IMR-90 (cell line): ENCODE measurements at regions not wholly inside any gene's neighbourhood (a gene's known extent, or its start where the extent isn't known, plus 50 kb on each side); places are given as distances from the start of the nearest gene placed in this dataset.

Experiments used
- ATAC-seq: fragments of 200-7000 bp; cut with Tn5 transposase; 2 replicates; pipeline ENCODE4 v1.9.1; 2020; ENCODE audit warnings: low read depth, mild to moderate bottlenecking, moderate library complexity
- BruUV-seq: library from RNA; stranded (reverse); fragments of 400-500 nt; replicated peaks from 2 replicates; lab custom pipeline; 2021; lab: Mats Ljungman, UMichigan
- CTCF ChIA-PET: fragments of 300-600 bp; formaldehyde crosslinking; extraction: SDS; loops from one replicate; lab custom pipeline; 2021; ENCODE audit warnings: antibody characterized with exemption; lab: Yijun Ruan, JAX
- POLR2A ChIA-PET: fragments of 300-600 bp; sonication (Branson Sonifier 250); formaldehyde crosslinking; loops from one replicate; lab custom pipeline; 2022; ENCODE audit warnings: antibody characterized with exemption; ENCODE audit not compliant: unreplicated experiment; lab: Charles Lee
- DNase-seq: peaks from one replicate; pipeline ENCODE4 v3.0.0; 2013
- H2AFZ ChIP-seq: replicated peaks from 2 replicates; pipeline ENCODE3; 2013; ENCODE audit warnings: low read length, mild to moderate bottlenecking; ENCODE audit not compliant: poor library complexity
- H2AK5ac ChIP-seq: 2 replicates; pipeline ENCODE4 v1.6.1; 2013; ENCODE audit warnings: low read depth, low read length, inconsistent platforms
- H2AK9ac ChIP-seq: replicated peaks from 2 replicates; pipeline ENCODE3; 2013; ENCODE audit warnings: mild to moderate bottlenecking, low read depth, low read length, moderate library complexity; ENCODE audit not compliant: poor library complexity
- H2BK120ac ChIP-seq: 2 replicates; pipeline ENCODE4 v1.6.1; 2013; ENCODE audit warnings: low read depth, low read length, inconsistent platforms
- H2BK15ac ChIP-seq: 3 replicates; pipeline ENCODE4 v1.6.1; 2013; ENCODE audit warnings: low read depth, low read length, inconsistent platforms
- H2BK20ac ChIP-seq: 2 replicates; pipeline ENCODE4 v1.6.1; 2013; ENCODE audit warnings: low read depth, mild to moderate bottlenecking, inconsistent platforms, low read length, moderate library complexity
- H2BK5ac ChIP-seq: 2 replicates; pipeline ENCODE4 v1.6.1; 2013; ENCODE audit warnings: mild to moderate bottlenecking, low read depth, low read length, inconsistent platforms; ENCODE audit not compliant: poor library complexity, severe bottlenecking
- H3K14ac ChIP-seq: replicated peaks from 2 replicates; pipeline ENCODE4 v1.6.1; 2013; ENCODE audit warnings: low read depth, low read length, inconsistent platforms
- H3K18ac ChIP-seq: 2 replicates; pipeline ENCODE4 v1.6.1; 2013; ENCODE audit warnings: low read depth, low read length, control low read depth
- H3K23ac ChIP-seq: 2 replicates; pipeline ENCODE4 v1.6.1; 2013; ENCODE audit warnings: low read depth, low read length, inconsistent platforms
- H3K27ac ChIP-seq: 2 replicates; pipeline ENCODE4 v1.5.1; 2013; ENCODE audit warnings: mild to moderate bottlenecking, control low read depth, low read length; ENCODE audit not compliant: insufficient read depth
- H3K27me3 ChIP-seq: 2 replicates; pipeline ENCODE4 v1.6.1; 2013; ENCODE audit warnings: low read length; ENCODE audit not compliant: control insufficient read depth, insufficient read depth
- H3K36me3 ChIP-seq: 2 replicates; pipeline ENCODE4 v1.6.1; 2013; ENCODE audit warnings: low read length, mixed read lengths; ENCODE audit not compliant: control insufficient read depth, insufficient read depth
- H3K4ac ChIP-seq: 2 replicates; pipeline ENCODE4 v1.6.1; 2013; ENCODE audit warnings: low read depth, low read length, inconsistent platforms
- H3K4me1 ChIP-seq: 2 replicates; pipeline ENCODE4 v1.6.1; 2013; ENCODE audit warnings: low read length, mixed read lengths; ENCODE audit not compliant: control insufficient read depth, insufficient read depth
- H3K4me2 ChIP-seq: 2 replicates; pipeline ENCODE4 v1.6.1; 2013; ENCODE audit warnings: low read depth, mild to moderate bottlenecking, control low read depth, low read length, moderate library complexity
- H3K4me3 ChIP-seq: 2 replicates; pipeline ENCODE4 v1.5.1; 2013; ENCODE audit warnings: low read depth, mild to moderate bottlenecking, control low read depth, low read length, moderate library complexity; ENCODE audit not compliant: insufficient read depth
- H3K56ac ChIP-seq: 2 replicates; pipeline ENCODE4 v1.6.1; 2013; ENCODE audit warnings: low read length, inconsistent platforms; ENCODE audit not compliant: insufficient read depth; ENCODE audit errors: extremely low read depth
- H3K79me1 ChIP-seq, 2 experiments: 2 replicates each; pipeline ENCODE4 v1.6.1; 2013; ENCODE audit warnings: low read length in 2 of 2, inconsistent platforms in 1 of 2, low read depth in 1 of 2
- H3K9ac ChIP-seq: 2 replicates; pipeline ENCODE4 v1.6.1; 2013; ENCODE audit warnings: low read depth, low read length, control low read depth
- H3K9me1 ChIP-seq: 2 replicates; pipeline ENCODE4 v1.6.1; 2013; ENCODE audit warnings: low read length, inconsistent platforms; ENCODE audit not compliant: insufficient read depth
- H3K9me3 ChIP-seq: 2 replicates; pipeline ENCODE4 v1.6.1; 2013; ENCODE audit warnings: low read length; ENCODE audit not compliant: control insufficient read depth, insufficient read depth
- H4K20me1 ChIP-seq: 2 replicates; pipeline ENCODE4 v1.6.1; 2013; ENCODE audit warnings: low read length, inconsistent platforms; ENCODE audit not compliant: insufficient read depth
- H4K5ac ChIP-seq: 2 replicates; pipeline ENCODE4 v1.6.1; 2013; ENCODE audit warnings: mild to moderate bottlenecking, low read depth, low read length, control low read depth
- H4K8ac ChIP-seq, 2 experiments: 2 replicates each; pipeline ENCODE4 v1.6.1; 2013; ENCODE audit warnings: low read depth in 2 of 2, low read length in 2 of 2, control low read depth in 1 of 2, inconsistent platforms in 1 of 2
- H4K91ac ChIP-seq: 2 replicates; pipeline ENCODE4 v1.6.1; 2013; ENCODE audit warnings: low read depth, low read length, inconsistent platforms; ENCODE audit not compliant: insufficient read depth
- BHLHE40 ChIP-seq: fragments of 150-350 bp; IDR thresholded peaks from 2 replicates; pipeline ENCODE4 v1.6.1; 2016; ENCODE audit warnings: mild to moderate bottlenecking, low read depth, low read length
- CHD1 ChIP-seq: IDR thresholded peaks from 2 replicates; pipeline ENCODE4 v1.6.1; 2012; ENCODE audit warnings: low read depth, low read length, improper control_type of control experiment
- CTCF ChIP-seq: conservative IDR thresholded peaks from 2 replicates; pipeline ENCODE4 v1.5.1; 2012; ENCODE audit warnings: mild to moderate bottlenecking, low read depth, low read length, improper control_type of control experiment
- FOS ChIP-seq: fragments of 150-350 bp; IDR thresholded peaks from 2 replicates; pipeline ENCODE4 v1.6.1; 2016; ENCODE audit warnings: low read depth, low read length
- MAFK ChIP-seq: IDR thresholded peaks from 2 replicates; pipeline ENCODE4 v1.6.1; 2012; ENCODE audit warnings: low read depth, low read length, improper control_type of control experiment
- MAZ ChIP-seq: IDR thresholded peaks from 2 replicates; pipeline ENCODE4 v1.6.1; 2012; ENCODE audit warnings: low read depth, mild to moderate bottlenecking, low read length, improper control_type of control experiment, moderate library complexity, borderline replicate concordance
- MXI1 ChIP-seq: IDR thresholded peaks from 2 replicates; pipeline ENCODE4 v1.6.1; 2012; ENCODE audit warnings: low read depth, mild to moderate bottlenecking, low read length, moderate library complexity, borderline replicate concordance
- NFE2L2 ChIP-seq: fragments of 150-350 bp; IDR thresholded peaks from 2 replicates; pipeline ENCODE4 v1.6.1; 2016; ENCODE audit warnings: low read depth, mild to moderate bottlenecking, low read length
- POLR2A ChIP-seq: IDR thresholded peaks from 2 replicates; pipeline ENCODE4 v1.6.1; 2012; ENCODE audit warnings: mild to moderate bottlenecking, low read depth, low read length
- RAD21 ChIP-seq: IDR thresholded peaks from 2 replicates; pipeline ENCODE4 v1.6.1; 2012; ENCODE audit warnings: low read length, improper control_type of control experiment
- RFX5 ChIP-seq: IDR thresholded peaks from 2 replicates; pipeline ENCODE4 v1.8.0; 2012; ENCODE audit warnings: low read depth, mild to moderate bottlenecking, low read length, moderate library complexity
- WGBS, 2 experiments: methylation state at CpG; one replicate each; pipeline versions ENCODE4 v1.1.5 to v1.1.7; 2013; ENCODE audit warnings: missing lambda C conversion rate in 2 of 2; ENCODE audit not compliant: insufficient read length in 1 of 2; ENCODE audit errors: extremely low coverage in 2 of 2; 5-methylcytosine and 5-hydroxymethylcytosine counted together
- dilution Hi-C: fragments of 300-500 bp; cut with HindIII; formaldehyde crosslinking; loops from one replicate; pipeline ENCODE4 v1.14.3; 2018; ENCODE audit warnings: low sequenced_read_pairs; ENCODE audit not compliant: unreplicated experiment
- in situ Hi-C: fragments of 300-500 bp; cut with MboI; formaldehyde crosslinking; loops from 3 replicates; pipeline ENCODE4 v1.14.3; 2019; ENCODE audit warnings: low sequenced_read_pairs, inconsistent platforms, mixed read lengths
- intact Hi-C: fragments of 100-400 bp; cut with micrococcal nuclease; formaldehyde crosslinking; loops from 2 replicates; pipeline ENCODE4 v1.10.0; 2022
- TF ChIP-seq, protein P1 (sequence below): fragments of 150-350 bp; IDR thresholded peaks from 2 replicates; pipeline ENCODE4 v1.6.1; 2017; ENCODE audit warnings: mild to moderate bottlenecking, antibody characterized with exemption, low read length, low read depth
- TF ChIP-seq, protein P2 (sequence below): fragments of 150-350 bp; IDR thresholded peaks from 2 replicates; pipeline ENCODE4 v1.6.1; 2016; ENCODE audit warnings: low read depth, mild to moderate bottlenecking, low read length, moderate library complexity, borderline replicate concordance

- Histone ChIP-seq H4K91ac (no peak overlapping the region), H2AK9ac (no peak overlapping the region), H4K8ac (no peak overlapping the region), H3K56ac (no peak overlapping the region), H2BK120ac (no peak overlapping the region), H3K4me2 (no peak overlapping the region), H3K23ac (no peak overlapping the region), H3K79me1 (no peaks in the 10 kb centered on the region), H2AFZ (no peak overlapping the region), H3K27me3 (no peaks in the 10 kb centered on the region), H3K27ac (no peak overlapping the region), H2BK20ac (no peak overlapping the region), H3K9me3 (no peaks in the 10 kb centered on the region), H2AK5ac (no peak overlapping the region), H4K5ac (no peak overlapping the region), H3K9me1 (no peaks in the 10 kb centered on the region), H3K4me1 (no peaks in the 10 kb centered on the region), H3K18ac (no peak overlapping the region), H2BK15ac (no peak overlapping the region), H3K9ac (no peak overlapping the region), H3K14ac (no peak overlapping the region), H3K4me3 (no peak overlapping the region), H4K20me1 (no peaks in the 10 kb centered on the region), H3K36me3 (no peaks in the 10 kb centered on the region), H3K4ac (no peak overlapping the region), H2BK5ac (no peak overlapping the region)
- dilution Hi-C loops (no loop called here), in situ Hi-C loops (no loop called here), intact Hi-C loops (no loop called here)
- POLR2A ChIA-PET: interaction anchor here (0.6 kb wide), 1 partner anchor 31 kb away, joined by 3 read pairs; no protein-coding TSS in a partner anchor
- no peak for ATAC-seq
- no TSS peak for BruUV-seq
- CTCF ChIA-PET: interaction anchor here (0.6 kb wide), 1 partner anchor 160 kb away, joined by 4 read pairs; no protein-coding TSS in a partner anchor
- no peak for DNase-seq
- WGBS, 2 experiments: 50% methylated on average over 1 of the region's 2 CpGs; no CpG with 5 or more reads in 1 of the 2 experiments
- no peak for TF ChIP-seq CHD1
- TF ChIP-seq FOS: no peak
- TF ChIP-seq CTCF: no peak
- no peak for TF ChIP-seq MAFK
- no peak for TF ChIP-seq MAZ
- TF ChIP-seq MXI1: no peak
- no peak for TF ChIP-seq NFE2L2
- no peak for TF ChIP-seq RFX5
- no peak for TF ChIP-seq RAD21
- TF ChIP-seq, protein P1, sequence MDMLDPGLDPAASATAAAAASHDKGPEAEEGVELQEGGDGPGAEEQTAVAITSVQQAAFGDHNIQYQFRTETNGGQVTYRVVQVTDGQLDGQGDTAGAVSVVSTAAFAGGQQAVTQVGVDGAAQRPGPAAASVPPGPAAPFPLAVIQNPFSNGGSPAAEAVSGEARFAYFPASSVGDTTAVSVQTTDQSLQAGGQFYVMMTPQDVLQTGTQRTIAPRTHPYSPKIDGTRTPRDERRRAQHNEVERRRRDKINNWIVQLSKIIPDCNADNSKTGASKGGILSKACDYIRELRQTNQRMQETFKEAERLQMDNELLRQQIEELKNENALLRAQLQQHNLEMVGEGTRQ: no peak
- TF ChIP-seq BHLHE40: no peak
- TF ChIP-seq POLR2A: no peak
- TF ChIP-seq, protein P2, sequence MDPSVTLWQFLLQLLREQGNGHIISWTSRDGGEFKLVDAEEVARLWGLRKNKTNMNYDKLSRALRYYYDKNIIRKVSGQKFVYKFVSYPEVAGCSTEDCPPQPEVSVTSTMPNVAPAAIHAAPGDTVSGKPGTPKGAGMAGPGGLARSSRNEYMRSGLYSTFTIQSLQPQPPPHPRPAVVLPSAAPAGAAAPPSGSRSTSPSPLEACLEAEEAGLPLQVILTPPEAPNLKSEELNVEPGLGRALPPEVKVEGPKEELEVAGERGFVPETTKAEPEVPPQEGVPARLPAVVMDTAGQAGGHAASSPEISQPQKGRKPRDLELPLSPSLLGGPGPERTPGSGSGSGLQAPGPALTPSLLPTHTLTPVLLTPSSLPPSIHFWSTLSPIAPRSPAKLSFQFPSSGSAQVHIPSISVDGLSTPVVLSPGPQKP: no peak
Observed at GRCh38 chr12:90342081-90342480, 612.9 kb downstream of the CCER1 start.
